DND-41 (cell line): ENCODE measurements at regions not wholly inside any gene's neighbourhood (a gene's known extent, or its start where the extent isn't known, plus 50 kb on each side); places are given as distances from the start of the nearest gene placed in this dataset.
A peak's percentile ranks its signal among the peaks of the same experiment; 100 is the strongest.

Experiments
- EZH2 ChIP-seq: IDR thresholded peaks from 3 replicates; pipeline ENCODE4 v1.6.1; 2012; ENCODE audit warnings: borderline replicate concordance, low read depth, mild to moderate bottlenecking, moderate library complexity, low read length, inconsistent platforms; ENCODE audit not compliant: severe bottlenecking
- TF ChIP-seq, protein P1 (sequence below): IDR thresholded peaks from 2 replicates; pipeline ENCODE4 v1.5.1; 2012; ENCODE audit warnings: borderline replicate concordance, low read length, moderate library complexity, mild to moderate bottlenecking; ENCODE audit not compliant: poor library complexity, severe bottlenecking; ENCODE audit errors: extremely low read depth

DNA sequence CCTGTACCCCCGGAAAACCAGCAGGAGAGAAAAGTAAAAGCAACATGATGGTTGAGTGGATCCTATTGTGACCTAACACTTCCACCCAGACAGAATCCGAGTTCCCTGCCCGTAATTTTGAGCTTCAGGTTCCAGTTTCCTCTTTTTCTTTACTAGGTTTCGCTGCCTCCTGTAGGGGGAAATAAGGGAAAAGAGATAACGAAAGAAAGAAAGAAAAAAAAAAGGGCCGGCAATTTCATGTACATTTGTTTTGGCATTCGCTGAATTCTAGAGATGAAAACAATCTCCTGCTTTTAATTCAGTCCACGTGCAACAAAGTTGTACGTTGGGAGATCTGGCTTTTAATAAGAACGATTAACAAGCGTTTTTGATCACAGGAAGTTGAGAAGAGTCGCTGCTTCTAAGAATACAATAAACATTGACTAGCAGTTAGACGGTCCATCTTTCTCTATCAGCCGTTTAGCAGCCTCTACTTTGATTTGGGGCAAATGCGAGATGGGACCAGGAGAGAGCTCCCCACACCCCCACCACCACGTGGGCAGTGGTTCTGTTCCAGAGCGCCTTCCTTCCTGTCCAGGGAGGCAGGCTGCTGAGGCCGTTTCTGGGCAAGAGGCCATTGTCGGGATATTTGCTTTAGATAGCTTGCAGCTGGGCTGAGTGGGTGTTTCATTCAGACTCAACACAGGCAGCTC, 155.9 kb upstream of the RUNX1 start:
- TF ChIP-seq, protein P1, sequence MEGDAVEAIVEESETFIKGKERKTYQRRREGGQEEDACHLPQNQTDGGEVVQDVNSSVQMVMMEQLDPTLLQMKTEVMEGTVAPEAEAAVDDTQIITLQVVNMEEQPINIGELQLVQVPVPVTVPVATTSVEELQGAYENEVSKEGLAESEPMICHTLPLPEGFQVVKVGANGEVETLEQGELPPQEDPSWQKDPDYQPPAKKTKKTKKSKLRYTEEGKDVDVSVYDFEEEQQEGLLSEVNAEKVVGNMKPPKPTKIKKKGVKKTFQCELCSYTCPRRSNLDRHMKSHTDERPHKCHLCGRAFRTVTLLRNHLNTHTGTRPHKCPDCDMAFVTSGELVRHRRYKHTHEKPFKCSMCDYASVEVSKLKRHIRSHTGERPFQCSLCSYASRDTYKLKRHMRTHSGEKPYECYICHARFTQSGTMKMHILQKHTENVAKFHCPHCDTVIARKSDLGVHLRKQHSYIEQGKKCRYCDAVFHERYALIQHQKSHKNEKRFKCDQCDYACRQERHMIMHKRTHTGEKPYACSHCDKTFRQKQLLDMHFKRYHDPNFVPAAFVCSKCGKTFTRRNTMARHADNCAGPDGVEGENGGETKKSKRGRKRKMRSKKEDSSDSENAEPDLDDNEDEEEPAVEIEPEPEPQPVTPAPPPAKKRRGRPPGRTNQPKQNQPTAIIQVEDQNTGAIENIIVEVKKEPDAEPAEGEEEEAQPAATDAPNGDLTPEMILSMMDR: peak; percentile 25
- TF ChIP-seq EZH2: no peak
